SJCRH30 (cell line): ENCODE measurements at regions not wholly inside any gene's neighbourhood (a gene's known extent, or its start where the extent isn't known, plus 50 kb on each side); places are given as distances from the start of the nearest gene placed in this dataset.

ENCODE experiments used
- DNase-seq, 2 experiments: peaks; one replicate each; pipeline ENCODE4 v3.0.0-alpha.2; 2015 to 2020
- H3K27ac ChIP-seq: fragments of 250-450 bp; sonication (Bioruptor Pico); 2 replicates; pipeline ENCODE4 v1.5.1; 2020; ENCODE audit warnings: mild to moderate bottlenecking, moderate library complexity
- H3K27me3 ChIP-seq: fragments of 250-450 bp; sonication (Bioruptor Pico); 2 replicates; pipeline ENCODE4 v1.5.1; 2020; ENCODE audit warnings: mild to moderate bottlenecking, moderate library complexity
- H3K36me3 ChIP-seq: fragments of 250-450 bp; sonication (Bioruptor Pico); 2 replicates; pipeline ENCODE4 v1.5.1; 2020; ENCODE audit warnings: mild to moderate bottlenecking, moderate library complexity
- H3K4me1 ChIP-seq: fragments of 250-450 bp; sonication (Bioruptor Pico); 2 replicates; pipeline ENCODE4 v1.5.1; 2020; ENCODE audit warnings: mild to moderate bottlenecking, moderate library complexity
- H3K4me3 ChIP-seq: fragments of 250-450 bp; sonication (Bioruptor Pico); 2 replicates; pipeline ENCODE4 v1.5.1; 2020; ENCODE audit warnings: mild to moderate bottlenecking, moderate library complexity
- H3K9me3 ChIP-seq: fragments of 250-450 bp; sonication (Bioruptor Pico); replicated peaks from 2 replicates; pipeline ENCODE4 v1.5.1; 2020; ENCODE audit warnings: mild to moderate bottlenecking, moderate library complexity

DNA sequence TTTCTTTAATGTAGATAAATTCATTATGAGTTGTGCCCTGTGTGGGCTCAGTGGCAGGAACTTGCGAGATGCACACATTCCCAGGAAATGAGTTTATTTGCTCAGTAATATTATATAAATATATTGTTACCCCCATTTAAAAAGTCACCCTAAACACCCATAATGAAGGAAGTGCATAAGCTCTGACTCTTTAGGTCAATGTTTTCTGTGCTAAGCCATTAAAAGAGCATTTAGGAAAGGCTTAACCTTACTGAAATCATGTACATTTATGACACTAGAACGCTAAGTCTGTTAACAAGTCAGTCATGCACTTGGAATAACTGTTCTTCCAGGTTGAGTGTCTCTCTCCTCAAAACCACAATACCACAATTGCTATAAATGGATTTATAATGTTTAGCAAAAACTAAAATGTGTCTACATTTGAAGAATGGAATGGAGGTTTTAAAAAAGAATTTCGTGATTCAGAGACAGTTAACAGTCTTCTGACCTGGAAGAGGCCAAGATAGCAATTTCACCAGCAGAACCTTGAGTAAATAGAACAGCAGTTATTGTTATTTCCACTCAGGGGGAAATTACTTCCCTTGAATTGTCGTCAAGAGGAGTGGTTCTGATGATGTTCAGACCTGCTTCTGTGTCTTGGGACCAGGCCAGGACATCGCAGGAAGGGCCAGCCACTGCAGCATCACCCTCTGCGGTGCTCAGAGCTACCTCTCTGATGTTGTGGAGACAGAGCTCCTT, 91.1 kb upstream of the VEGFC start:
- no peaks in the 10 kb centered on the region for H3K27me3 ChIP-seq
- peak in 1 of 2 experiments; percentile 6 for DNase-seq
- H3K36me3 ChIP-seq, result no peaks in the 10 kb centered on the region
- no peaks in the 10 kb centered on the region for H3K4me1 ChIP-seq
- H3K9me3 ChIP-seq, result no peaks in the 10 kb centered on the region
- peak overlapping the region; percentile 43 for H3K4me3 ChIP-seq
- peak overlapping the region; percentile 13; the same call in 1 of the 2 replicates for H3K27ac ChIP-seq

GRCh38 chr4:176885224-176885623, 92.5 kb upstream of the VEGFC start:
- no peak for DNase-seq
- no peak overlapping the region for H3K4me3 ChIP-seq
- no peaks in the 10 kb centered on the region for H3K27me3 ChIP-seq
- no peaks in the 10 kb centered on the region for H3K36me3 ChIP-seq
- H3K9me3 ChIP-seq, result no peaks in the 10 kb centered on the region
- no peak overlapping the region for H3K27ac ChIP-seq
- no peaks in the 10 kb centered on the region for H3K4me1 ChIP-seq

DNA sequence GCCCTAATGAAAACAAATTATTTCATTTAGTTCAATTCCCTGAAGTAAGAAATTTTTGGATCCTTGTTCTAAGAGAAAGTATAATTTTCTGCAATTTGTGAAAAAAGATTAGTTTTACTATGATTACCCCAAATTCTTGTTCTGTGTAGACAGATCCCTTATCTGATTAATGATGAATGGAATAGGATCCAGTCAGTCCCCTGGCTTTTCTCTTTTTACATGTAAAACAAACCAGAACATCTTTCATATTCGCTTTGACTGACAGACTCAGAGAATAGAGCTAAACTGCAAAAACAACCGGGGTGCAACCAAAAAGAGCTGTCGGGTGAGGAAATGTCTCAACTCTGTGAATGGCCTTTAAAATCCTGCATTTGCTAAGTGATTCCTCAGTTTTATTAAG, 93.4 kb upstream of the VEGFC start:
- Histone ChIP-seq H3K9me3 (no peaks in the 10 kb centered on the region), H3K4me3 (no peak overlapping the region), H3K4me1 (no peaks in the 10 kb centered on the region), H3K27ac (no peak overlapping the region), H3K36me3 (no peaks in the 10 kb centered on the region), H3K27me3 (no peaks in the 10 kb centered on the region)
- DNase-seq, result no peak

- DNase-seq, result no peak
- no peaks in the 10 kb centered on the region for H3K36me3 ChIP-seq
- H3K27me3 ChIP-seq, result no peaks in the 10 kb centered on the region
- no peaks in the 10 kb centered on the region for H3K9me3 ChIP-seq
- no peak overlapping the region for H3K4me3 ChIP-seq
- H3K4me1 ChIP-seq, result no peaks in the 10 kb centered on the region
- no peak overlapping the region for H3K27ac ChIP-seq
Observed at GRCh38 chr4:176889776-176890175, 97.1 kb upstream of the VEGFC start.

DNA sequence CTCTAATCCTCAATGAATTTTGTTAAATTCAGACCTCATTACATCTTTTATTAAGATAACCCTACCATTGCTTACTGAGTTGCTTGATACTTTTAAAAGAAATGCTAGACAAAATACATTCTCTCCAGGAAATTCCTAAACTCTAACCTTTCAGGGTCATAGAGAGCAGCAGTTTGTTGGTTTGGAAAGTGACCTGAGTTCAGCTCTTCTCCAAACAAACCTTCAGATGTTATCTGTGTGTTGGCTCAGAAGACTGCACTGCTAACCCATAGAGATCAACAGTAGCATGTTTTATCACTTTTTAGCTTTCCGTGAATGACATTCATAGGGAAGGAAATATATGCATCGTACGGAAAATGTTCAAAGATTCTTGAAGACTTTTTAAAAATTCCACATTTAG, 101.8 kb upstream of the VEGFC start:
- no peaks in the 10 kb centered on the region for H3K9me3 ChIP-seq
- H3K4me1 ChIP-seq, result no peaks in the 10 kb centered on the region
- H3K27ac ChIP-seq, result no peak overlapping the region
- no peak overlapping the region for H3K4me3 ChIP-seq
- H3K36me3 ChIP-seq, result no peaks in the 10 kb centered on the region
- DNase-seq, result no peak
- H3K27me3 ChIP-seq, result no peaks in the 10 kb centered on the region

GRCh38 chr4:176896211-176896610, 103.5 kb upstream of the VEGFC start:
- no peak overlapping the region for H3K4me3 ChIP-seq
- DNase-seq, result no peak
- no peaks in the 10 kb centered on the region for H3K36me3 ChIP-seq
- no peaks in the 10 kb centered on the region for H3K27me3 ChIP-seq
- H3K27ac ChIP-seq, result no peak overlapping the region
- H3K4me1 ChIP-seq, result peaks cover 11% of the 10 kb centered on the region
- H3K9me3 ChIP-seq, result no peaks in the 10 kb centered on the region

GRCh38 chr4:176897226-176897625, 104.5 kb upstream of the VEGFC start:
- Histone ChIP-seq H3K36me3 (no peaks in the 10 kb centered on the region), H3K27me3 (no peaks in the 10 kb centered on the region), H3K4me3 (no peak overlapping the region), H3K9me3 (no peaks in the 10 kb centered on the region), H3K27ac (no peak overlapping the region), H3K4me1 (peaks cover 15% of the 10 kb centered on the region)
- DNase-seq, result no peak

- Histone ChIP-seq H3K27ac (no peak overlapping the region), H3K4me3 (no peak overlapping the region), H3K9me3 (no peaks in the 10 kb centered on the region), H3K36me3 (no peaks in the 10 kb centered on the region), H3K27me3 (no peaks in the 10 kb centered on the region), H3K4me1 (peaks cover 25% of the 10 kb centered on the region)
- DNase-seq, result no peak
Observed at GRCh38 chr4:176898791-176899190, 106.1 kb upstream of the VEGFC start.

DNA sequence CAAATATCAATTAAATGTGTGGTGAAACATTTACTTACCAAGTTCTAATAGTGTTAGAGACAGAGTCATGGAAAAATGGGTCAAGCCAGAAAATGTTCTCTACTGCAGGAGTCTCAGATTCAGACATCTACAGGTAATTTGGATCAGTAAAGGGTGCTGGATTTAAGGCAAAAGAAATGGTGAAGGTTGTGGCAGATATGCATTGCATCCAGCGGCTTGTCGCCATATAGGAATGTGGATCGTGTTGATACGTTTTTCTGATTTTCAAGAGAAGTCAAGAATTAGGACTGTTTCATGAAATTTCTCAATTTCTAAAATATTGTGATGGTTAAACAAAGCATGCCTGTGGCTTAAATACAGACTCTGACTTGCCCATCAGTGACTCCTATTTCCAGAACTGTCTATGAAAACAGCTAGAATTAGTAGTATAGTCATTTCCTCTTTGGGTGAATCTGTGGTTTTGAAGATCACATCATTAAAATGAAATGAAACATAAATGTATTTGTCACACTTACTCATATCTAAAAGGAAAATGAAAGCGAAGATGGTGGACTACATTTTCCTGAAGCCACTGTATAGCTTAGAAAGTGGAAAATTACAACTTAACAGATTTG, 110.1 kb upstream of the VEGFC start:
- H3K27ac ChIP-seq, result peak overlapping the region; percentile 82
- peaks cover 25% of the 10 kb centered on the region for H3K4me1 ChIP-seq
- no peaks in the 10 kb centered on the region for H3K36me3 ChIP-seq
- no peaks in the 10 kb centered on the region for H3K27me3 ChIP-seq
- no peaks in the 10 kb centered on the region for H3K9me3 ChIP-seq
- H3K4me3 ChIP-seq, result no peak overlapping the region
- DNase-seq, result peak in 1 of 2 experiments; percentile 7

DNA sequence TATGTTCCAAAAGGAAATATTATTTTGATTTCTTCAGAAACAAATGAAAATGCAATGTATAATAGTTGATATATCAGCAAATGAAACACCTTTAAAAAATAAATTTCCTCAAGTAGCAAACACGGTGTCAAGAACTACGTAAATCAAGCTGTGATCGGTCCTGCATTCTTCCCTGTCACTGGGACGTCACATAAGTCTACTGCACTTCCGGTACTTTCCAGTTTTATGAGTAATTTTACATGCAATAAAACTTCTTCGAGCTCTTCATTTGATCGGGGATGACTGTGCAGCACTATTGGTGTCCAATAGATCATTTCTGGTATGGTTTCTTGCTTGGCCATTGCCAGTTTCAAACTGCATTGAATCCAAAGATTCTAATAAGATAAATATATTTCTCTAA, 114.0 kb upstream of the VEGFC start:
- H3K9me3 ChIP-seq, result no peaks in the 10 kb centered on the region
- H3K4me3 ChIP-seq, result no peak overlapping the region
- no peaks in the 10 kb centered on the region for H3K27me3 ChIP-seq
- H3K27ac ChIP-seq, result no peak overlapping the region
- no peaks in the 10 kb centered on the region for H3K36me3 ChIP-seq
- H3K4me1 ChIP-seq, result peaks cover 14% of the 10 kb centered on the region
- no peak for DNase-seq

GRCh38 chr4:176910646-176911045, 117.9 kb upstream of the VEGFC start:
- no peak overlapping the region for H3K27ac ChIP-seq
- no peaks in the 10 kb centered on the region for H3K27me3 ChIP-seq
- peak; percentile 15 to 28 for DNase-seq
- no peak overlapping the region for H3K4me3 ChIP-seq
- no peaks in the 10 kb centered on the region for H3K4me1 ChIP-seq
- no peaks in the 10 kb centered on the region for H3K9me3 ChIP-seq
- H3K36me3 ChIP-seq, result no peaks in the 10 kb centered on the region

DNA sequence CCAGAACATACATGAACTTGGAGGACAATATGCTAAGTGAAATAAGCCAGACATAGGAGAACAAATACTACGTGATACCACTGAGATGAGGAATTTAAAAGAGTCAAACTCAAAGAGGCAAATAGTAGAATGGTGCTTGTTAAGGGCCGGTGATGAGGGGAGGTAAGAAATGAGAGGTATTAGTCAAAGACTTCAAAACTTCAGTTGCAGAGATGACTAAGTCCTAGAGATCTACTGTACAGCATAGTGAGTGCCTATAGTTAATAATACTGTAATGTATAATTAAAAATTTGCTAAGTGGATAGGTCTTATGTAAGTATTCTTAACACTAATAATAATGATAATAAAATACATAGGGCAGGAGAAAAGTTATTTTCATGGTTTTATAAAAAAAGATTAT, 126.9 kb upstream of the VEGFC start:
- no peaks in the 10 kb centered on the region for H3K36me3 ChIP-seq
- no peak for DNase-seq
- H3K9me3 ChIP-seq, result no peaks in the 10 kb centered on the region
- H3K27me3 ChIP-seq, result no peaks in the 10 kb centered on the region
- no peaks in the 10 kb centered on the region for H3K4me1 ChIP-seq
- no peak overlapping the region for H3K27ac ChIP-seq
- no peak overlapping the region for H3K4me3 ChIP-seq

GRCh38 chr4:176920694-176921093, 128.0 kb upstream of the VEGFC start:
- Histone ChIP-seq H3K9me3 (no peaks in the 10 kb centered on the region), H3K27me3 (no peaks in the 10 kb centered on the region), H3K27ac (no peak overlapping the region), H3K4me3 (no peak overlapping the region), H3K36me3 (no peaks in the 10 kb centered on the region), H3K4me1 (no peaks in the 10 kb centered on the region)
- no peak for DNase-seq

DNA sequence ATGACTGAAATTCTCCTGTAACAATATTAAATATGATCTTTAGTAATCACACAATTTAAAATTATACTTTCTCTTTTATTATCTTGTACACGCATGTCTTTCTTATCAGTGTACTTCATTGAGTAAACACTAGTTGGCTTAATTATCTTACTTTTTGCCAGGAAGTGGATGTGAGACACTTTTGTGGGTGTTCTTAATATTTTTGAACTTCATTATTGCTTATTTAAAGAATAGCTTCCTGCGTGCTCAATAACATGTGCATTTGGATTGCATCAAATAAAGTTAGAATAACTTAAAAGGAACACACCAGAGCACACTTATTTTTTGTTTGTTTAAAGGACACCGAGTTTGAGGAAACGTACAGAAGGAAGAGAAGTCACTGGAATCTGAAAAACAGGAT, 128.5 kb upstream of the VEGFC start:
- H3K9me3 ChIP-seq, result no peaks in the 10 kb centered on the region
- H3K4me3 ChIP-seq, result no peak overlapping the region
- no peaks in the 10 kb centered on the region for H3K36me3 ChIP-seq
- H3K27ac ChIP-seq, result no peak overlapping the region
- DNase-seq, result no peak
- no peaks in the 10 kb centered on the region for H3K27me3 ChIP-seq
- H3K4me1 ChIP-seq, result no peaks in the 10 kb centered on the region

- Histone ChIP-seq H3K27ac (no peak overlapping the region), H3K9me3 (no peaks in the 10 kb centered on the region), H3K27me3 (no peaks in the 10 kb centered on the region), H3K36me3 (no peaks in the 10 kb centered on the region), H3K4me1 (peaks cover 4% of the 10 kb centered on the region), H3K4me3 (no peak overlapping the region)
- DNase-seq, result no peak
Observed at GRCh38 chr4:176924238-176924637, 131.5 kb upstream of the VEGFC start.

DNA sequence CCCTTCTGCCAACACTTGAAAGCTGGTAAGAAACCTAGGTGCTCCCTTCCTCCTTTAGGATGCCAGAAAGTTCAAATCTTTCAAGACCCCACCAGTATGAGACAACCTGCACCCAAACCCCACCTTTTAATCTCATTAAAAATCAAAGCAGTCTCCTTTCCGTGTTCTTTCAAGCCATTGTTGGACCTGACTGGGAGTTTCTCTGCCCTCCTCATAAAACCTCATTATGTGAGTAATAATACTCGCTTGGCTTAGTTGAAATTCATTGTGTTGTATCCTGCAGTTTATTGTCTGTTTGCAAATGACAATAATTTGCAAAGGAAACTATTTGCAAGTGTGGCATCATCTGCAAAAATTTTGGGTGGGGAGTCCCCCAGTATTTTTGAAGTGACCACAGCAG, 133.2 kb upstream of the VEGFC start:
- Histone ChIP-seq H3K36me3 (no peaks in the 10 kb centered on the region), H3K4me3 (no peak overlapping the region), H3K9me3 (no peaks in the 10 kb centered on the region), H3K4me1 (peaks cover 4% of the 10 kb centered on the region), H3K27me3 (no peaks in the 10 kb centered on the region), H3K27ac (no peak overlapping the region)
- DNase-seq, result no peak
